ENCODE measurements at regions not wholly inside any gene's neighbourhood (a gene's known extent, or its start where the extent isn't known, plus 50 kb on each side); places are given as distances from the start of the nearest gene placed in this dataset.
"Not testable (repeated sequence)": the region's sequence is repeated elsewhere in the genome, so short reads cannot be mapped to it uniquely, and the experiment has no call there.

- DNase-seq (ENCODE audit: extremely low read depth in 1 of 2, low read depth in 1 of 2): no peak
Observed at GRCh38 chr19:28609091-28609755, 603.7 kb downstream of the UQCRFS1 start.

GRCh38 chr19:28608292-28608691 is 604.7 kb downstream of the UQCRFS1 start:
- no peak for DNase-seq (ENCODE audit: extremely low read depth in 1 of 2, low read depth in 1 of 2)

GRCh38 chr19:28607066-28607583 is 605.8 kb downstream of the UQCRFS1 start:
- DNase-seq (ENCODE audit: extremely low read depth in 1 of 2, low read depth in 1 of 2): no peak

- no peak for DNase-seq (ENCODE audit: extremely low read depth in 1 of 2, low read depth in 1 of 2)
Observed at GRCh38 chr19:28606269-28607032, 606.5 kb downstream of the UQCRFS1 start.

GRCh38 chr19:28605501-28606268 is 607.3 kb downstream of the UQCRFS1 start:
- DNase-seq (ENCODE audit: extremely low read depth in 1 of 2, low read depth in 1 of 2): no peak

GRCh38 chr19:28603453-28603852 is 609.5 kb downstream of the UQCRFS1 start:
- DNase-seq (ENCODE audit: extremely low read depth in 1 of 2, low read depth in 1 of 2): no peak

GRCh38 chr19:28602675-28603298 is 610.2 kb downstream of the UQCRFS1 start:
- DNase-seq (ENCODE audit: extremely low read depth in 1 of 2, low read depth in 1 of 2): no peak

- DNase-seq (ENCODE audit: extremely low read depth in 1 of 2, low read depth in 1 of 2): no peak
Observed at GRCh38 chr19:28601723-28602440, 611.1 kb downstream of the UQCRFS1 start.

GRCh38 chr19:28598861-28599260 is 614.1 kb downstream of the UQCRFS1 start:
- no peak for DNase-seq (ENCODE audit: extremely low read depth in 1 of 2, low read depth in 1 of 2)

GRCh38 chr19:28596561-28597071 is 616.3 kb downstream of the UQCRFS1 start:
- no peak for DNase-seq (ENCODE audit: extremely low read depth in 1 of 2, low read depth in 1 of 2)

- DNase-seq (ENCODE audit: extremely low read depth in 1 of 2, low read depth in 1 of 2): no peak
Observed at GRCh38 chr19:28595722-28596480, 617.0 kb downstream of the UQCRFS1 start.

- DNase-seq (ENCODE audit: extremely low read depth in 1 of 2, low read depth in 1 of 2): no peak
Observed at GRCh38 chr19:28594737-28595136, 618.2 kb downstream of the UQCRFS1 start.

- DNase-seq (ENCODE audit: extremely low read depth in 1 of 2, low read depth in 1 of 2): not testable (repeated sequence)
Observed at GRCh38 chr19:28589991-28590411, 623.0 kb downstream of the UQCRFS1 start.

GRCh38 chr19:28586474-28586873 is 626.5 kb downstream of the UQCRFS1 start:
- no peak for DNase-seq (ENCODE audit: extremely low read depth in 1 of 2, low read depth in 1 of 2)

GRCh38 chr19:28585796-28586195 is 627.2 kb downstream of the UQCRFS1 start:
- DNase-seq (ENCODE audit: extremely low read depth in 1 of 2, low read depth in 1 of 2): no peak

- no peak for DNase-seq (ENCODE audit: extremely low read depth in 1 of 2, low read depth in 1 of 2)
Observed at GRCh38 chr19:28583713-28584112, 629.2 kb downstream of the UQCRFS1 start.

GRCh38 chr19:28583242-28583641 is 629.7 kb downstream of the UQCRFS1 start:
- DNase-seq (ENCODE audit: extremely low read depth in 1 of 2, low read depth in 1 of 2): no peak

GRCh38 chr19:28582796-28583195 is 630.2 kb downstream of the UQCRFS1 start:
- DNase-seq (ENCODE audit: extremely low read depth in 1 of 2, low read depth in 1 of 2): no peak

GRCh38 chr19:28582344-28582743 is 630.6 kb downstream of the UQCRFS1 start:
- DNase-seq (ENCODE audit: extremely low read depth in 1 of 2, low read depth in 1 of 2): no peak

- DNase-seq (ENCODE audit: extremely low read depth in 1 of 2, low read depth in 1 of 2): no peak
Observed at GRCh38 chr19:28581468-28581770, 631.5 kb downstream of the UQCRFS1 start.

All from activated CD8-positive, alpha-beta memory T cell treated with anti-CD3 and anti-CD28 coated beads for 1 hour (primary cell).